VCaP (cell line): ENCODE measurements at regions not wholly inside any gene's neighbourhood (a gene's known extent, or its start where the extent isn't known, plus 50 kb on each side); places are given as distances from the start of the nearest gene placed in this dataset.

Experiments used
- H3K27ac ChIP-seq: fragments of 450-650 bp; 2 replicates; pipeline ENCODE4 v1.5.1; 2017
- TF ChIP-seq, protein P1 (sequence below): fragments of 450-650 bp; conservative IDR thresholded peaks from 2 replicates; pipeline ENCODE4 v1.5.1; 2017; ENCODE audit warnings: mild to moderate bottlenecking, moderate library complexity

DNA sequence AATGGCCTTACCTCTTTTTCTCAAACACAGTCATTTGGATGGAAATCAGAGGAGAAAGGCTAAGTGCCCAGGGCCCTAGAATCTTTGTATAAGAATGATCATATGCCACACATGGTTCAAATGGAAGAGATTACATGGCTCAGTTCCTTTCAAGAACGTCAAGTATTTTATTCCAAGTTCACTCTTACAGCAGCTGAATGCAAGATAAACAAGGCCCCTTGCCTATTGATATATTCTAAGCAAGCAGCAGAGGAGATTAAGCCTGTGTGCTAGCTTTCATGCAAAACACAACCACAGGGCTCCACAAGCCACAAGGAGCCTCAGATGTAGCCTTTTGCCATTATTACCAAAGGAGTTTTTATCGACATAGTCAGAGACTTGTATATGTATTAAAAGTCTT lies 55.3 kb upstream of the SLCO6A1 start:
- TF ChIP-seq, protein P1, sequence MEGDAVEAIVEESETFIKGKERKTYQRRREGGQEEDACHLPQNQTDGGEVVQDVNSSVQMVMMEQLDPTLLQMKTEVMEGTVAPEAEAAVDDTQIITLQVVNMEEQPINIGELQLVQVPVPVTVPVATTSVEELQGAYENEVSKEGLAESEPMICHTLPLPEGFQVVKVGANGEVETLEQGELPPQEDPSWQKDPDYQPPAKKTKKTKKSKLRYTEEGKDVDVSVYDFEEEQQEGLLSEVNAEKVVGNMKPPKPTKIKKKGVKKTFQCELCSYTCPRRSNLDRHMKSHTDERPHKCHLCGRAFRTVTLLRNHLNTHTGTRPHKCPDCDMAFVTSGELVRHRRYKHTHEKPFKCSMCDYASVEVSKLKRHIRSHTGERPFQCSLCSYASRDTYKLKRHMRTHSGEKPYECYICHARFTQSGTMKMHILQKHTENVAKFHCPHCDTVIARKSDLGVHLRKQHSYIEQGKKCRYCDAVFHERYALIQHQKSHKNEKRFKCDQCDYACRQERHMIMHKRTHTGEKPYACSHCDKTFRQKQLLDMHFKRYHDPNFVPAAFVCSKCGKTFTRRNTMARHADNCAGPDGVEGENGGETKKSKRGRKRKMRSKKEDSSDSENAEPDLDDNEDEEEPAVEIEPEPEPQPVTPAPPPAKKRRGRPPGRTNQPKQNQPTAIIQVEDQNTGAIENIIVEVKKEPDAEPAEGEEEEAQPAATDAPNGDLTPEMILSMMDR = no peak
- H3K27ac ChIP-seq = no peak overlapping the region

DNA sequence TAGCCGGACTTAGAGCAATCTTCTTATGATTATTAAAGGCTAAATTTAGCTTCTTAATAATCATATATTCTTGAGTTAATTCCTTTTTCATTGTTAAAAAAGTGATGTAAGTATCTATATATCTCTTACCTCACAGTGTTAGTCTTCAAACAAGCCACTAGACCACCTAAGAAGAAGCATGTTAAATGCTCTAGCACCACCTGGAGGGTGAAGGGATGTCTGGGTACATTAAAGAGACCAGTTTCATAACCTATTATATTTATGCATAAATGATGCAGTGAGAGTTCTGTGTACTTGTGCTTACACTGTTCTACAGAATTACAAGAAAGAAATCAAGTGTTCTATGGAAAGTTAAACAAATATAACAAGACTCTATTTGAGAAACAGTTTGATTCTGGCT lies 55.9 kb upstream of the SLCO6A1 start:
- TF ChIP-seq, protein P1 = peak; percentile 23; the same call in 1 of the 2 replicates
- no peak overlapping the region for H3K27ac ChIP-seq

DNA sequence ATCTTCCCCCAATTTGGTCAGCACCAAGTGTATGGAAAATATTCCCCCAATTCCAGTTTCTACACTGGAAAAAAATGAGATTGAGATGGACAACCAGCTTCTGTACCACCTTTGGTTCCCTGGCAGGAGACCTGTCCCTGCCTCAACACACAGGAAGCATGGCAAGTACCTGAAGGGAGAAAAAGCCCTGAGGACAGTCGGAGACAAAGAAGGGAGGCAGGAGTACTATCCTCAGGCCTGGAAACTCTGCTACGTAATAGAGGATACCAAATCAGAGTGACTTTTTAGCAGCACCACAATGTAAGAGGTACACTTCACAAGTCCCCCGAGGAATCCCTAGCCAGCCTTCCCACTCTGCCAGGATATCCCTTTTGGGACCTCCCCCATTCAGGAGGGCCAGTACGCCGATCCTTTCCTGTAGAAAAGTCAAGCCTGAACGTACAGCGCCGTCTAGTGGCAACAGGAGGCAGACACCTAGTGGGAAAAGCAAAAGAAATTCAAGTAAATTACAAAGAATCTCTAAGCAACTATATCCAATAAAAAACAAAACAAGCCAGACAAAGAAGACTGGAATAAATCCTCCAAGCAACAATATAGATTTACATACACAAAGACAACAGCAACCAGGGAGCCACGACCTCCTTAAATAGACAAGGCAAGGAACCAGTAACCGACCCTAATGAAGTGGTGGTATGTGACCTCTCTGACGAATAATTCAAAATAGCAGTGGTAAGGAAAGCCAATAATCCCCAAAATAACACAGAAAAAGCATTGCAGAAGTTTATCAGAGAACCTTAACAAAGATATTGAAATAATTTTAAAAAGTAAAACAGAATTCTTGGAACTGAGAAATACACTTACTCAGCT lies 63.3 kb upstream of the SLCO6A1 start:
- TF ChIP-seq, protein P1 = peak; percentile 64
- H3K27ac ChIP-seq = no peak overlapping the region

DNA sequence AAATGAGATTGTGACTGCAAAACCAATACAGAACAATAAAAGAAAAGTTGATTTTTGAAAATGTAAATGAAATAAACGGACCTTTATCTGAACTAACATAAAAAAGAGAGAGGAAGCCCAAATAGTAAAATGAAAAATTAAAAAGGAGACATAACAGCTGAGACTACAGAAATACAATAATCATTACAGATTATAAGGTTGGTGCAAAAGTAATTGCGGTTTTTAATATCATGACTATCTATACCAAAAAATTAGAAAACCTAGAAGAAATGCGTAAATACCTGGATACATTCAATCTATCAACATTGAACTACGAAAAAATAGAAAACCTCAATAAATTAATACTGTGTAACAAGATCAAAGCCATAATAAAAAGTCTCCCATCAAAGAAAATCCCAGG lies 71.9 kb upstream of the SLCO6A1 start:
- TF ChIP-seq, protein P1 = no peak
- no peak overlapping the region for H3K27ac ChIP-seq

DNA sequence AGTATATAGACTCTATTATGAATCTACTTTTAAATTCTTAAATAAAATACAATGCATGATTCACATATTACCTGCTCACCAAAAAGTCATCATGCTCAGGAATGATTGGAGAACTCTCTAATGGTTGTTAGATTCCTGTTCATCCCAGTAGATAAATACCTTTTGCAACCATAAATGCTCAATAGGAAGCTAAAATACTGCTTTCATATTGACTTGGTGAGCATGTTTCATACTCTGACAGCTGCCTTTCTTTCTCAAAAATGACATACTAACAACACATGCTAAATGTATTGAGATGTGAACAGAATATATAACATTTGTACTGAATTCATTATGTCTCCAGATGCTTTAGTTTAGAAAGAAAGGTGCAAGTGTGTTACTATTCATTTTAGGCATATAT lies 79.6 kb upstream of the SLCO6A1 start:
- TF ChIP-seq, protein P1 = no peak
- no peak overlapping the region for H3K27ac ChIP-seq

DNA sequence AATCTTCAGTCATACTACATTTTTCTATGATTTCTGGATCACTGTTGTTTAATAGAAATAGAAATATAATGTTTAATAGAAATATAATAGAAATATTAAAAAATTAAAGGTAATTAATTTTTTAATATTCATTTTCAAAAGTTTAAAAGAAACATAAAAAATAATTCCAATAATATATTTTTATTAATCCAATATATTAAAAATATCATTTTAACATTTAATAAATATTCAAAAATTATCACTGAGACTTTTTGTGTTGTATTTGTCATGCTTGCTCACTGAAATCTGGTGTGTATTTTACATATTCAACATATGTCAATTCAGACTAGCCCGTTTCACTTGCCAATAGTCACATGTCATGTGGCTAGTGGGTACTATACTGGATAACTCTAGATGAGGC lies 80.6 kb upstream of the SLCO6A1 start:
- TF ChIP-seq, protein P1 = no peak
- H3K27ac ChIP-seq = no peak overlapping the region

DNA sequence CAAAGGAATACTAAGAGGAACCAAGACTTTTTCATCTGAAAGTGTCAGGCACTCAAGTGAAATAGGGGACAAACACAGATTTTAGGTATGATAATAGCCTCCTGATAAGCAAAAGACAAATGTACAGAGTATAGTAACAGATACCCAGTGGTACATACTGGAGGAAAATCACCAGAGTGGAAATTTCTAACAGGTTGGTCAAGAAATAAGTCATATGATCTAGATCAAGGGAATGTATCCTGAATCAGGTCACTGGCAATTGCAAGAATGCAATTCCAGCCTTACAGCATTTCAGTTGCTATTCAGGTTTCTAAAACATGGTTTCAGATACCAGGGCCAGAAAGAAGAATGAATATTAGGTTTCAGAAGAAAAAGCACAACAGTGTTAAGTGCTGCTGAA lies 82.2 kb upstream of the SLCO6A1 start:
- H3K27ac ChIP-seq = no peak overlapping the region
- TF ChIP-seq, protein P1 = no peak
